ENCODE measurements at regions not wholly inside any gene's neighbourhood (a gene's known extent, or its start where the extent isn't known, plus 50 kb on each side); places are given as distances from the start of the nearest gene placed in this dataset.

- Histone ChIP-seq H3K4me3 (no peak overlapping the region), H3K27ac (no peak overlapping the region)
- TF ChIP-seq, protein P1, sequence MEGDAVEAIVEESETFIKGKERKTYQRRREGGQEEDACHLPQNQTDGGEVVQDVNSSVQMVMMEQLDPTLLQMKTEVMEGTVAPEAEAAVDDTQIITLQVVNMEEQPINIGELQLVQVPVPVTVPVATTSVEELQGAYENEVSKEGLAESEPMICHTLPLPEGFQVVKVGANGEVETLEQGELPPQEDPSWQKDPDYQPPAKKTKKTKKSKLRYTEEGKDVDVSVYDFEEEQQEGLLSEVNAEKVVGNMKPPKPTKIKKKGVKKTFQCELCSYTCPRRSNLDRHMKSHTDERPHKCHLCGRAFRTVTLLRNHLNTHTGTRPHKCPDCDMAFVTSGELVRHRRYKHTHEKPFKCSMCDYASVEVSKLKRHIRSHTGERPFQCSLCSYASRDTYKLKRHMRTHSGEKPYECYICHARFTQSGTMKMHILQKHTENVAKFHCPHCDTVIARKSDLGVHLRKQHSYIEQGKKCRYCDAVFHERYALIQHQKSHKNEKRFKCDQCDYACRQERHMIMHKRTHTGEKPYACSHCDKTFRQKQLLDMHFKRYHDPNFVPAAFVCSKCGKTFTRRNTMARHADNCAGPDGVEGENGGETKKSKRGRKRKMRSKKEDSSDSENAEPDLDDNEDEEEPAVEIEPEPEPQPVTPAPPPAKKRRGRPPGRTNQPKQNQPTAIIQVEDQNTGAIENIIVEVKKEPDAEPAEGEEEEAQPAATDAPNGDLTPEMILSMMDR (IDR thresholded peaks at IDR 0.05), result no peak
- no peak for DNase-seq (ENCODE audit: low spot score)
Observed at GRCh38 chr14:48560421-48560820, 885.0 kb upstream of the MDGA2 start.

DNA sequence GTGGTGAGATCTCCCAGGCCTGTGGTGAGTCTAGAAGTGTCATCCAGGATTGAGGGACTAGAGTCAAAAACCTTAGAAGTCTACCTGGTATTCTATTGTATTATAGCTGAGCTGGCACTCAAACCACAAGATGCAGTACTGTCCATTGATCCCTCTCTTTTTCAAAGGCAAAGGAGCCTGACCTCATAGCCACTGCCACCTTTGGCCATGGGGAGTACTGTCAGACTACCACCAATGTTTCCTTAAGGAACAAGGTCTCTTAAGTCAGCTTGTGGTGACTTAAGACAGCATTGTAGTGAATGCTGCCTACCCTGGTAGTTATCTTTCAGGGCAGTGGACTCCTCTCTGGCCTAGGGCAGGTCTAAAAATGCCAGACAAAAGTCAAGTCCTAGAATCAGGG lies 878.0 kb upstream of the MDGA2 start:
- H3K27ac ChIP-seq, result no peak overlapping the region
- no peak overlapping the region for H3K4me3 ChIP-seq
- TF ChIP-seq, protein P1 (IDR thresholded peaks at IDR 0.05), result no peak
- DNase-seq (ENCODE audit: low spot score), result no peak

- Histone ChIP-seq H3K4me3 (no peak overlapping the region), H3K27ac (no peak overlapping the region)
- TF ChIP-seq, protein P1 (IDR thresholded peaks at IDR 0.05), result no peak
- no peak for DNase-seq (ENCODE audit: low spot score)
Observed at GRCh38 chr14:48546996-48547395, 871.6 kb upstream of the MDGA2 start.

DNA sequence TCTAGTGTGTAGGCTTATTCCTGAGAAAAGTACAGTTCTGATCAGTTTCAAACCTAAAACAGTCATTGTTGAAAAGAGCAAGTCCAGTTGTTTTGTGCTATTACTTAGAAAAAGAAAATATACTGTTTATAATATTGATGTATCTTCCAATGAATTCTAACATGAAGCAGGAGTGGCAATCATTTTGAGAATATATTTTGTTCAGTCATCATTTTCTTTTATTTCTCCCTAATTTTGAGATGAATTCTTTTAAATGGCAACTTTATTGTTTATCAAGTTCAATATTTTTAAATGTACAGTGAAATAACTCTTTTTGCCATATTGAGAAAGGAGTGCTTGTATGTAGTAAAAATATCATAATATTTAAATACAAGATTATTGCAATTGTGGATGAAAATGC lies 862.2 kb upstream of the MDGA2 start:
- DNase-seq (ENCODE audit: low spot score), result no peak
- Histone ChIP-seq H3K4me3 (no peak overlapping the region), H3K27ac (no peak overlapping the region)
- TF ChIP-seq, protein P1 (IDR thresholded peaks at IDR 0.05), result no peak

- Histone ChIP-seq H3K27ac (no peak overlapping the region), H3K4me3 (no peak overlapping the region)
- TF ChIP-seq, protein P1 (IDR thresholded peaks at IDR 0.05), result no peak
- no peak for DNase-seq (ENCODE audit: low spot score)
Observed at GRCh38 chr14:48536318-48536717, 860.9 kb upstream of the MDGA2 start.

DNA sequence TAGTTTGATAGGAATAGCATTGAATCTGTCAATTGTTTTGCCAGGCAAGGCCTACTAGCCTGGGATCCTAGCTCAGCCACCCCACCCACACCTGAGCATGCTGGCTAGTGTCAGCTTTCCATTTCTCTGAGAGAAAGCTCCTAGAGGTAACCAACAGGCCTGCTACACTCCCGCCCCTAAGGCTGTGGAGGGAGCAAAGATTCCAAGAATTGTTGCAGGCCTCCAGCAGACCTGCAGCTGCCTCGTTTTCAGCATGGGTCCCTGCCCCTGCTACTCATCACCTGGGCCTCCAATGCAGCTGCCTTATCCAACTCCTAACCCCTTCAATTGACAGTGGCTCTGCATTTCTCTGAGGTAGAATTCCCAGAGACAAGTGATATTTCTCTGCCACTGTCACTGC lies 852.4 kb upstream of the MDGA2 start:
- TF ChIP-seq, protein P1 (IDR thresholded peaks at IDR 0.05), result no peak

DNA sequence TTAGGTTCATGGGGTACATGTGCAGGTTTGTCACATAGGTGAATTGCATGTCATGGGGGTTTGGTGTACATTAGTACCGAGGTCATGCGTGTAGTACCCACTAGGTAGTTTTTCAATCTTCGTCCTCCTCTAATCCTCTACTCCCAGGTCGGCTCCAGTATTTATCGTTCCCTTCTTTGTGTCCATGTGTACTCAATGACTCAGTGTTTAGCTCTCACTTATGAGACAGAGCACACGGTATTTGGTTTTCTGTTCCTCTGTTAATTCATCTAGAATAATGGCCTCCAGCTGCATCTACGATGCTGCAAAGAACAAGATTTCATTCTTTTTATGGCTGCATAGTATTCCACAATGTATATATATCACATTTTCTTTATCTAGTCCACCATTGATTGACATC lies 850.9 kb upstream of the MDGA2 start:
- H3K27ac ChIP-seq, result no peak overlapping the region
- H3K4me3 ChIP-seq, result no peak overlapping the region
- TF ChIP-seq, protein P1 (IDR thresholded peaks at IDR 0.05), result no peak
- no peak for DNase-seq (ENCODE audit: low spot score)

More for the DNA sequence above, 852.4 kb upstream of the MDGA2 start:
- no peak overlapping the region for H3K4me3 ChIP-seq
- H3K27ac ChIP-seq, result no peak overlapping the region
- no peak for DNase-seq (ENCODE audit: low spot score)

All from coronary artery (tissue), 2 donors.